AG10803 (cell line): ENCODE measurements at regions not wholly inside any gene's neighbourhood (a gene's known extent, or its start where the extent isn't known, plus 50 kb on each side); places are given as distances from the start of the nearest gene placed in this dataset.
"Not testable (repeated sequence)": the region's sequence is repeated elsewhere in the genome, so short reads cannot be mapped to it uniquely, and the experiment has no call there.

Experiments used
- DNase-seq: peaks from one replicate; pipeline ENCODE4 v3.0.0; 2010; ENCODE audit warnings: low read depth
- H3K4me3 ChIP-seq: 2 replicates; pipeline ENCODE4 v1.5.1; 2011; ENCODE audit warnings: mild to moderate bottlenecking, low read length, control low read depth
- TF ChIP-seq, protein P1 (sequence below): conservative IDR thresholded peaks from 2 replicates; pipeline ENCODE4 v1.5.1; 2011; ENCODE audit warnings: mild to moderate bottlenecking, low read length, control low read depth, inconsistent platforms

DNA sequence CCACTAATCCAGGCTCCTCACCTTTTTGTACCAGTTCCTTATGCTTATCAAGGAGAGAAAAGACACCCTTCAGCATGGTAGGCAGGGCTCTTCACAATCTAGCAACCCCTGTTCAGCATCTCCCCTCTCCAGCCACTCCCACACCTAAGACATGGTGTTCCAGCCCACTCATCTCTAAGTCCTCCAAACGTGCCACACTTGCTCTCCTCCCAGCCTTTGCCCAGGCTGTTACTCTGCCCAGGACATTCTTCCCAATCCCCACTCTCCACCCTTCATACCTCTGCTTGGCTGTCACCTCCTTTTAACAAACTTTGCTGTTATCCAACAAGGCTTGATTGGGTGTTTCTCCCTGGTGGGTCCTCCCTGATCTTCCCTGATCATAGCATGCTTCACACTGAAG, 270.6 kb upstream of the CHAC2 start:
- H3K4me3 ChIP-seq: no peak overlapping the region
- TF ChIP-seq, protein P1, sequence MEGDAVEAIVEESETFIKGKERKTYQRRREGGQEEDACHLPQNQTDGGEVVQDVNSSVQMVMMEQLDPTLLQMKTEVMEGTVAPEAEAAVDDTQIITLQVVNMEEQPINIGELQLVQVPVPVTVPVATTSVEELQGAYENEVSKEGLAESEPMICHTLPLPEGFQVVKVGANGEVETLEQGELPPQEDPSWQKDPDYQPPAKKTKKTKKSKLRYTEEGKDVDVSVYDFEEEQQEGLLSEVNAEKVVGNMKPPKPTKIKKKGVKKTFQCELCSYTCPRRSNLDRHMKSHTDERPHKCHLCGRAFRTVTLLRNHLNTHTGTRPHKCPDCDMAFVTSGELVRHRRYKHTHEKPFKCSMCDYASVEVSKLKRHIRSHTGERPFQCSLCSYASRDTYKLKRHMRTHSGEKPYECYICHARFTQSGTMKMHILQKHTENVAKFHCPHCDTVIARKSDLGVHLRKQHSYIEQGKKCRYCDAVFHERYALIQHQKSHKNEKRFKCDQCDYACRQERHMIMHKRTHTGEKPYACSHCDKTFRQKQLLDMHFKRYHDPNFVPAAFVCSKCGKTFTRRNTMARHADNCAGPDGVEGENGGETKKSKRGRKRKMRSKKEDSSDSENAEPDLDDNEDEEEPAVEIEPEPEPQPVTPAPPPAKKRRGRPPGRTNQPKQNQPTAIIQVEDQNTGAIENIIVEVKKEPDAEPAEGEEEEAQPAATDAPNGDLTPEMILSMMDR: no peak

DNA sequence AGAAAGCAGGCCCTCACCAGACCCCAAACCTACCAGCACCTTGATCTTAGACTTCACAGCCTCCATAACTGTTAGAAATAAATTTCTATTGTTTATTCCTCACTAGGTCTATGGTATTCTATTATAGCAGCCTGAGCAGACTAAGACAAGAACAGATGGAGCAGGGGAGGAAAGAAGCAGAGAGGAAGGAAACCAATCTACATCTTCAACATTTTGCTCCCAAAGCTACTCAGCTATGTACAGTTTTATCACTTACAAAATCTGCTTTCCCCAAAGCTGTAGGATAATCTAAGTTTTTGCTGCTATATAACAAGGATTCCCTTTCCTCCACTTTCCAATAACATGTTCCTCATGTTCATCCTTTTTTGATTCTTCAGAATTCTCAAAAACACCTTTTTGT, 274.4 kb upstream of the CHAC2 start:
- DNase-seq: no peak
- TF ChIP-seq, protein P1: no peak

More for the DNA sequence above, 270.6 kb upstream of the CHAC2 start:
- no peak for DNase-seq

DNA sequence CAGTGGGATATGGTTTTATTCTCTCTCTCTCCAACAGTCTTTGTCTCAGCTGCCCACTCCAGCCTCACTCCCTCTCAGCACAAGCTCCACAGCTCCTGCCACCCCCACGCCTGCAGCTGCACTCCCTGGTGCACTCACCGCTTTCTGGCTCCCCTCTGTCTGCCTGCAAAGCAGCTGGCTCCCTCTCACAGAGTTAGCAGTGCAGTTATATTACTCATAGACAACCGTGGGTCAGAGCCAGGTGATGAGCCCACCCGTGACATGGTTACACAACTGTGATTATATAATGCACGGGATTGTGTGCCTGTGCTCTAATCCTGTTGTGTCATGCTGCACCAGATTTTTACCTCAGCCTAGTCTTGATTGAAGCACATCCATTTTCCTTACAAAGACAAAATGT, 276.9 kb upstream of the CHAC2 start:
- H3K4me3 ChIP-seq: no peak overlapping the region
- TF ChIP-seq, protein P1: no peak
- DNase-seq: peak; percentile 61

More for the DNA sequence above, 274.4 kb upstream of the CHAC2 start:
- H3K4me3 ChIP-seq: no peak overlapping the region

DNA sequence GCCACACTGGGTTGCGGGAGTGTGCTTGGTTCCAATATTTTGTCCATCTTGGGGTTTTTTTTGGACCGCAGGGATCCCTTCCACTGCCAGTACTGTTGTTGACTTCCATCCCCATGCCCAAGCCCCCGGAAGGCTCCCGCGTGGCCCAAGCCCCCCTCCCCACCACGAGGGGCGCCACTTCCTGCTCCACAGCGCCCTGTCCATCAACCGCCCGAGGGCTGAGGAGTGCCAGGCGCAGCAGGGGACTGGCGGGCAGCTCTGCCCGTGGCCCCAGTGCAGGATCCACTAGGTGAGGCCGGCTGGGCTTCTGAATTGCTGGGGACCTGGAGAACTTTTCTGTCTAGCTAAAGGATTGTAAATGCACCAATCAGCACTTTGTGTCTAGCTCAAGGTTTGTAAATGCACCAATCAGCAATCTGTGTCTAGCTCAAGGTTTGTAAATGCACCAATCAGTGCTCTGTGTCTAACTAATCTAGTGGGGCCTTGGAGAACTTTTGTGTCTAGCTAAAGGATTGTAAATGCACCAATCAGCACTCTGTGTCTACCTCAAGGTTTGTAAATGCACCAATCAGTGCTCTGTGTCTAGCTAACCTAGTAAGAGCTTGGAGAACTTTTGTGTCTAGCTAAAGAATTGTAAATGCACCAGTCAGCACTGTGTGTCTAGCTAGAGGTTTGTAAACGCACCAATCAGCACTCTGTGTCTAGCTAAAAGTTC, 281.3 kb upstream of the CHAC2 start:
- DNase-seq, H3K4me3 ChIP-seq: not testable (repeated sequence)

DNA sequence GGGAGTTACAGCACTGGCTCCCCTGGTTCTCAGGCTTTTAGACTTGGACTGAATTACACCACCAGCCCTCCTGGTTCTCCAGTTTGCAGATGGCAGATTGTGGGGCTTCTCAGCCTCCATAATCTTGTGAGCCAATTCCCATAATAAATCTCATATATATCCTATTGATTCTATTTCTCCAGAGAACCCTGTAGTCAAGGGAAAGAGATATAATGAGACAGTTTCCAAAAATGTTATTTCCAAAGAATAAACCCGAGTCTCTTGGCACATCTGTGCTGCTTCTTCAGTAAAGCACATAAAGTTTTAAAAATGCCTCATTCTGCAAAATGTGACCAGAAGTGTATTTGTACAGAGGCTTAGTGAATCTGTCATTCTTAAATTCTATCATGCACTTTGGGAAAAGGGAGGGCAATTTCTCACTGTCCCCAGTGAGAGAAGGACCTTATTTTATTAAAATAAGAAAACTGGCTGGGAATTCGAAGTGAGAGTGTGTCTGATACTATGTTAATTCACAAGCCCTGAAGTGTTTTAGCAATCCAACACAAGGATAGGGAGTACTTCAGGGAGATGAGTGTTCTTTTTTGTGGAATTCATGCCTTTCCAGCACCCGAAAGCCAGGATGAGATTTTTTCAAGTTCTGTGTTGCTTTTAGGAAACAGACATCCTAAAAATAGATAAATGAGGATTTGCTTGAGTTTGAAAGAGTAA, 282.4 kb upstream of the CHAC2 start:
- DNase-seq: no peak
- H3K4me3 ChIP-seq: no peak overlapping the region
- TF ChIP-seq, protein P1: no peak

DNA sequence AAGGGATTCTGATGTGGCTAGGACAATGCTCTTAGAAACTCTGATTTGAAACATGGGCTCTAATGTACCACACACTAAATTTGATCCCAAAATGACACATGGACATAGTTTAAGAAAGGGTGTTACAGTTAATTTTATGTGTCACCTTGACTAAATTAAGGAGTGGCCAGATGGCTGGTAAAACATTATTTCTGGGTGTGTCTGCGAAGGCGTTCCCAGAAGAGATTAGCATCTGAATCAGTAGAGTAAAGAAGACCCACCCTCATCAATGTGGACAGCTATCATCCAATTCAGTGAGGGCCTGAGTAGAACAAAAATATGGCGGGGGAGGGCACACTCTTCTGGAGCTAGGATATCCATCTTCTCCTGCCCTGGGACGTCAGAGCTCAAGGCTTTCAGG, 283.1 kb upstream of the CHAC2 start:
- no peak for DNase-seq
- TF ChIP-seq, protein P1: no peak
- H3K4me3 ChIP-seq: no peak overlapping the region

DNA sequence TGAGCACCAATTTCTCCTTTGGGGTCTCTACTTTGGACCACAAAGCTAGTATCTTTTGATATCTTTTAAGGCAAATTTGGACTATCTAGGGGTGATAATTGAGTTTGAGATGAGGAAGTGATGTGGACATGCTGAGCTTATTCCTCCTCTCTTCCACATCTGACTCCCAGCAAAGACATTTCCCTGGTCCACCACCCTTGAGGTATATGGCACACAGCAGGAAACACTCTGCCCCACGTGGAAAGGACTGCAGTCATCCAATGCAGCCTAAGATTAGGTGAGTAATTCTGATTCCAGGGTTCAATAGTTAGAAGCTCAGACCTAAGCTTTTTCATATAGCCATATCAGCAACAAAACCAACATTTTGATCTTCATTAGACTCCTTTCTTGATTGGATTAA, 290.1 kb upstream of the CHAC2 start:
- H3K4me3 ChIP-seq: no peak overlapping the region
- TF ChIP-seq, protein P1: no peak
- DNase-seq: no peak
